Lower leg skin (tissue), 3 donors: ENCODE measurements at regions not wholly inside any gene's neighbourhood (a gene's known extent, or its start where the extent isn't known, plus 50 kb on each side); places are given as distances from the start of the nearest gene placed in this dataset.

Source experiments
- CTCF ChIP-seq, 3 donors: fragments of 450-650 bp; IDR thresholded peaks; one replicate each; pipeline ENCODE4 v1.5.1; 2016; ENCODE audit warnings: antibody characterized with exemption in 3 of 3, mild to moderate bottlenecking in 3 of 3, moderate library complexity in 2 of 3
- POLR2A ChIP-seq, 2 donors: fragments of 450-650 bp; IDR thresholded peaks; one replicate each; pipeline ENCODE4 v1.6.1; 2016 to 2017; ENCODE audit warnings: antibody characterized with exemption in 2 of 2, mild to moderate bottlenecking in 1 of 2, moderate library complexity in 1 of 2

GRCh38 chr2:59727121-59727590 lies 826.3 kb downstream of the BCL11A start:
- TF ChIP-seq CTCF (IDR thresholded peaks at IDR 0.05): no peak
- no peak for TF ChIP-seq POLR2A (IDR thresholded peaks at IDR 0.05)
